ENCODE measurements at regions not wholly inside any gene's neighbourhood (a gene's known extent, or its start where the extent isn't known, plus 50 kb on each side); places are given as distances from the start of the nearest gene placed in this dataset.

GRCh38 chr12:20262119-20262518, 106.2 kb upstream of the PDE3A start:
- no peak overlapping the region for H3K4me3 ChIP-seq (ENCODE audit: low read length, poor library complexity, severe bottlenecking)
- no peaks in the 10 kb centered on the region for H3K9me2 ChIP-seq (replicated peaks; ENCODE audit: low read depth, low read length)
- H3K79me2 ChIP-seq (ENCODE audit: insufficient read depth, low read length), result no peaks in the 10 kb centered on the region
- no peaks in the 10 kb centered on the region for H3K4me1 ChIP-seq (ENCODE audit: insufficient read depth, low read length, poor library complexity, severe bottlenecking)
- no peak overlapping the region for H2AFZ ChIP-seq (ENCODE audit: low read length)
- TF ChIP-seq EZH2phosphoT487 (IDR thresholded peaks at IDR 0.05; ENCODE audit: borderline replicate concordance) (no peak), CTCF (conservative IDR thresholded peaks at IDR 0.05; ENCODE audit: low read length) (no peak)
- no peaks in the 10 kb centered on the region for H3K9me3 ChIP-seq (ENCODE audit: insufficient read depth, low read depth, low read length)
- H3K9ac ChIP-seq (ENCODE audit: low read depth, low read length, poor library complexity, severe bottlenecking), result no peak overlapping the region
- H4K20me1 ChIP-seq (ENCODE audit: insufficient read depth, low read length, poor library complexity, severe bottlenecking), result no peaks in the 10 kb centered on the region
- no peaks in the 10 kb centered on the region for H3K27me3 ChIP-seq (ENCODE audit: insufficient read depth, low read length, poor library complexity, severe bottlenecking)
- H3K4me2 ChIP-seq (ENCODE audit: low read depth, low read length, poor library complexity, severe bottlenecking), result no peak overlapping the region
- H3K36me3 ChIP-seq (ENCODE audit: insufficient read depth, low read length), result no peaks in the 10 kb centered on the region
- no peaks in the 10 kb centered on the region for H3F3A ChIP-seq (ENCODE audit: low read depth)

- Histone ChIP-seq H3K4me2 (ENCODE audit: low read depth, low read length, poor library complexity, severe bottlenecking) (no peak overlapping the region), H3K9me2 (replicated peaks; ENCODE audit: low read depth, low read length) (no peaks in the 10 kb centered on the region), H2AFZ (ENCODE audit: low read length) (no peak overlapping the region), H3K9me3 (ENCODE audit: insufficient read depth, low read depth, low read length) (no peaks in the 10 kb centered on the region), H3K4me3 (ENCODE audit: low read length, poor library complexity, severe bottlenecking) (no peak overlapping the region), H3F3A (ENCODE audit: low read depth) (no peaks in the 10 kb centered on the region), H3K79me2 (ENCODE audit: insufficient read depth, low read length) (no peaks in the 10 kb centered on the region), H3K9ac (ENCODE audit: low read depth, low read length, poor library complexity, severe bottlenecking) (no peak overlapping the region), H4K20me1 (ENCODE audit: insufficient read depth, low read length, poor library complexity, severe bottlenecking) (no peaks in the 10 kb centered on the region), H3K36me3 (ENCODE audit: insufficient read depth, low read length) (no peaks in the 10 kb centered on the region), H3K27me3 (ENCODE audit: insufficient read depth, low read length, poor library complexity, severe bottlenecking) (no peaks in the 10 kb centered on the region), H3K4me1 (ENCODE audit: insufficient read depth, low read length, poor library complexity, severe bottlenecking) (no peaks in the 10 kb centered on the region)
- TF ChIP-seq EZH2phosphoT487 (IDR thresholded peaks at IDR 0.05; ENCODE audit: borderline replicate concordance), result no peak
- TF ChIP-seq CTCF (conservative IDR thresholded peaks at IDR 0.05; ENCODE audit: low read length), result no peak
Observed at GRCh38 chr12:20264026-20264425, 104.3 kb upstream of the PDE3A start.

- Histone ChIP-seq H3K9me2 (replicated peaks; ENCODE audit: low read depth, low read length) (no peaks in the 10 kb centered on the region), H3K4me2 (ENCODE audit: low read depth, low read length, poor library complexity, severe bottlenecking) (no peak overlapping the region), H3K4me1 (ENCODE audit: insufficient read depth, low read length, poor library complexity, severe bottlenecking) (no peaks in the 10 kb centered on the region), H3K79me2 (ENCODE audit: insufficient read depth, low read length) (no peaks in the 10 kb centered on the region), H3K9ac (ENCODE audit: low read depth, low read length, poor library complexity, severe bottlenecking) (no peak overlapping the region), H3K36me3 (ENCODE audit: insufficient read depth, low read length) (no peaks in the 10 kb centered on the region), H3K9me3 (ENCODE audit: insufficient read depth, low read depth, low read length) (no peaks in the 10 kb centered on the region), H3K27me3 (ENCODE audit: insufficient read depth, low read length, poor library complexity, severe bottlenecking) (no peaks in the 10 kb centered on the region), H2AFZ (ENCODE audit: low read length) (peak overlapping the region; percentile 38; the same call in 1 of the 2 replicates), H3F3A (ENCODE audit: low read depth) (no peaks in the 10 kb centered on the region), H4K20me1 (ENCODE audit: insufficient read depth, low read length, poor library complexity, severe bottlenecking) (no peaks in the 10 kb centered on the region), H3K4me3 (ENCODE audit: low read length, poor library complexity, severe bottlenecking) (no peak overlapping the region)
- TF ChIP-seq EZH2phosphoT487 (IDR thresholded peaks at IDR 0.05; ENCODE audit: borderline replicate concordance) (no peak), CTCF (conservative IDR thresholded peaks at IDR 0.05; ENCODE audit: low read length) (no peak)
Observed at GRCh38 chr12:20264608-20265114, 103.7 kb upstream of the PDE3A start.
